Activated naive CD4-positive, alpha-beta T cell treated with anti-CD3 and anti-CD28 coated beads, Interleukin-2, amount 50 U/mL, for 24 hours (primary cell): ENCODE measurements at regions not wholly inside any gene's neighbourhood (a gene's known extent, or its start where the extent isn't known, plus 50 kb on each side); places are given as distances from the start of the nearest gene placed in this dataset.

Source experiments
- H3K27ac Mint-ChIP-seq: one replicate; pipeline ENCODE4 v1.8.0; 2021; ENCODE audit warnings: mild to moderate bottlenecking, mixed read lengths
- H3K27me3 Mint-ChIP-seq: one replicate; pipeline ENCODE4 v1.8.0; 2021; ENCODE audit warnings: mixed read lengths
- H3K36me3 Mint-ChIP-seq: one replicate; pipeline ENCODE4 v1.8.0; 2021; ENCODE audit warnings: mixed read lengths
- H3K4me1 Mint-ChIP-seq: one replicate; pipeline ENCODE4 v1.8.0; 2021; ENCODE audit warnings: mixed read lengths
- H3K4me3 Mint-ChIP-seq: one replicate; pipeline ENCODE4 v1.8.0; 2021; ENCODE audit warnings: mild to moderate bottlenecking, mixed read lengths
- H3K9me3 Mint-ChIP-seq: one replicate; pipeline ENCODE4 v1.8.0; 2021; ENCODE audit warnings: mixed read lengths

DNA sequence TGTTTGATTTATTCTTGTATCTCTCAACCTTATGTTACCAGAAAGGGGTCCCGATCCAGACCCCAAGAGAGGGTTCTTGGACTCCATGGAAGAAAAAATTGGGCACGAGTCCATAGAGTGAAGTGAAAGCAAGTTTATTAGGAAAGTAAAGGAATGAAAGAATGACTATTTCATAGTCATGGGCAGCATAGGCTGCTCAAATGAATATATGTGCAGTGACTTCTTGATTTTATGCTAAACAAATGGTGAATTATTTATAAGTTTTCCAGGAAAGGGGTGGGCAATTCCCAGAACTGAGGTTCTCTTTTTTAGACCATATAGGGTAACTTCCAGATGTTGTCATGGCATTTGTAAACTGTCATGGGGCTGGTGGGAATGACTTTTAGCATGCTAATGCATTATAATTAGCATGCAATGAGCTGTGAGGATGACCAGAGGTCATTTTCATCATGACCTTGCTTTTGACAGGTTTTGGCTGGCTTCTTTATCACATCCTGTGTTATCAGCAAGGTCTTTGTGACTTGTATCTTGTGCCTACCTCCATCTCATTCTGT lies 832.4 kb upstream of the CDH2 start:
- H3K27me3 Mint-ChIP-seq, result no peaks in the 10 kb centered on the region
- H3K9me3 Mint-ChIP-seq, result peaks cover 15% of the 10 kb centered on the region
- H3K27ac Mint-ChIP-seq, result no peak overlapping the region
- no peaks in the 10 kb centered on the region for H3K4me1 Mint-ChIP-seq
- H3K4me3 Mint-ChIP-seq, result no peak overlapping the region
- H3K36me3 Mint-ChIP-seq, result no peaks in the 10 kb centered on the region

GRCh38 chr18:29008809-29009208 lies 831.9 kb upstream of the CDH2 start:
- Mint-ChIP-seq H3K27me3 (no peaks in the 10 kb centered on the region), H3K4me3 (no peak overlapping the region), H3K9me3 (peaks cover 10% of the 10 kb centered on the region), H3K27ac (no peak overlapping the region), H3K36me3 (no peaks in the 10 kb centered on the region), H3K4me1 (no peaks in the 10 kb centered on the region)

- Mint-ChIP-seq H3K27me3 (no peaks in the 10 kb centered on the region), H3K36me3 (no peaks in the 10 kb centered on the region), H3K27ac (no peak overlapping the region), H3K9me3 (peaks cover 9% of the 10 kb centered on the region), H3K4me3 (no peak overlapping the region), H3K4me1 (no peaks in the 10 kb centered on the region)
Measured at GRCh38 chr18:29007986-29008654, 831.2 kb upstream of the CDH2 start.

- Mint-ChIP-seq H3K4me3 (no peak overlapping the region), H3K4me1 (no peaks in the 10 kb centered on the region), H3K27me3 (no peaks in the 10 kb centered on the region), H3K36me3 (no peaks in the 10 kb centered on the region), H3K27ac (no peak overlapping the region), H3K9me3 (peaks cover 9% of the 10 kb centered on the region)
Measured at GRCh38 chr18:29004921-29005320, 828.0 kb upstream of the CDH2 start.

DNA sequence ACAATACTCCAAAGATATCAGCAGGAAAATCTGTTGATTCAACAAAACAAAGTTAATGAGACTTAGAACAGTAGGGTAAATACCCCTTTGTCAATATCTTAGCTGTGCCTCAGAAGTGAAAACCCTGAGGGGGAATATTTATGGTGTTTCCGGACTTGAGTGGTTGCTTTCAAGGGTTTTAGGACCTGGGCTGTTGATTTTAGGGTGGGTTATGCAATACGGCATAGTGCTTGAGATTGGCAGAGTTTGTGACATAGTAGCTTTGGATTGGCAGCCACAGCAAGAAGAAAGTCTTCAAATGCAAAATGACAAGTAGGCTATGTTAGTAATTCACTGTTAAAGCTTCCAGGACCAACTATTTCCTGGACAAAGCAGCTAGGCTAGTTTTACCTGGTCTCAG lies 826.3 kb upstream of the CDH2 start:
- no peaks in the 10 kb centered on the region for H3K36me3 Mint-ChIP-seq
- H3K4me1 Mint-ChIP-seq, result no peaks in the 10 kb centered on the region
- no peak overlapping the region for H3K27ac Mint-ChIP-seq
- no peaks in the 10 kb centered on the region for H3K27me3 Mint-ChIP-seq
- H3K4me3 Mint-ChIP-seq, result no peak overlapping the region
- peaks cover 9% of the 10 kb centered on the region for H3K9me3 Mint-ChIP-seq

GRCh38 chr18:29002747-29003146 lies 825.8 kb upstream of the CDH2 start:
- Mint-ChIP-seq H3K4me1 (no peaks in the 10 kb centered on the region), H3K27ac (no peak overlapping the region), H3K9me3 (peaks cover 9% of the 10 kb centered on the region), H3K27me3 (no peaks in the 10 kb centered on the region), H3K36me3 (no peaks in the 10 kb centered on the region), H3K4me3 (no peak overlapping the region)

DNA sequence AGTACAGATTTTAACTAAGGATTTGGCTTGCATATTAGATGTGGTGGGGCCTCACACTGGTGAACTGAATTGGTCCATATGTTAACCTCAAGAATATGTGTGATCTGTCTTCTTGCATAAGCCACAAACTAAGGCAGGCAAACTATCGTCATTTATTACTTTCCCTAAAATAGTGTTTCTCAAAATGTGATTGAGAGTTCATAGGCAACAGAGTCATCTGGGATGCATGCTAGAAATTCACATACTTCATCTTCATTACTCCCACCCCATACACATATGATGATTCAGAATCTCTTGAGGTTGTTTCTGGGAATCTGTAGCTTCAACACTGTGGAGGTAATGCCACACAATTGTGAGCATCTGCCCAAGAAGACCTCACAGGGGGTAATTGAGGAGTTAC lies 822.8 kb upstream of the CDH2 start:
- no peaks in the 10 kb centered on the region for H3K27me3 Mint-ChIP-seq
- H3K36me3 Mint-ChIP-seq, result no peaks in the 10 kb centered on the region
- H3K4me3 Mint-ChIP-seq, result no peak overlapping the region
- no peak overlapping the region for H3K27ac Mint-ChIP-seq
- H3K9me3 Mint-ChIP-seq, result no peaks in the 10 kb centered on the region
- no peaks in the 10 kb centered on the region for H3K4me1 Mint-ChIP-seq

DNA sequence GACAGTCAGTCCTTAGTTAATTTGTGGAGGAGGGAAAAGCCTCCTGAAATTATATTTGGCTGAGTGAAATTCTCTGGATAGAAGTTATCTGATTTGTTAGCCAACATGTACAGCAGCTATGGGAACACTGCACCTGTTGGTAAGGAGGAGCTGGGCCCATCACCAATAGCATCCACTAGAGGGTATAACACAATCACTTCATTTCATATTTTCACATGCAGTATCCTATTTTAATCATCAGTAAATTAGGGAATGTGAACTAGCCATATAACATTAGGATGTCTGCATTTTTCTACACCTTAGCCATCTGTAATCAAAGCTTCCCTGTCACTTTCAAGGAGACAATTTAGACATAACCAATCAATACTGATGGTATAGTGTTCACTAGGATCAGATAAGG lies 818.4 kb upstream of the CDH2 start:
- Mint-ChIP-seq H3K9me3 (no peaks in the 10 kb centered on the region), H3K36me3 (no peaks in the 10 kb centered on the region), H3K27ac (no peak overlapping the region), H3K27me3 (no peaks in the 10 kb centered on the region), H3K4me1 (no peaks in the 10 kb centered on the region), H3K4me3 (no peak overlapping the region)

DNA sequence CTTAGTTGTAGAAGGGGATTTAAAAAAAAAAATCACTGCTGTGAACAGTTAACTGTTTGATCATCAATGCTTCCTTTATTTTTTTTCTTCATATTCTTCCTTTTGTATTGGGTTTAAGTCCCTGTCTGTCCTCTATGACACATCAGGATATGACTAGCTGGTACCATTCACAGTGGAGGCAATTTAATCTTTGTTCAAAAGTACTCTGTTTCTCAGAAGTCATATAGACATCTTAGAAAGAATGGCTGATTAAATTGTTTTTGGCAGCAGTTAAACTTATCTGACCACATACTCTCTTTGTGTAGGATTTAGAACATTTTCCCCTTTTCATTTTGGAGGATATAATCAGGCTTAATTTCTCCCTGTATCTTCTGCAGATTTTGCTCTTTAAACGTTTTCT lies 807.8 kb upstream of the CDH2 start:
- Mint-ChIP-seq H3K9me3 (no peaks in the 10 kb centered on the region), H3K4me3 (no peak overlapping the region), H3K36me3 (no peaks in the 10 kb centered on the region)

DNA sequence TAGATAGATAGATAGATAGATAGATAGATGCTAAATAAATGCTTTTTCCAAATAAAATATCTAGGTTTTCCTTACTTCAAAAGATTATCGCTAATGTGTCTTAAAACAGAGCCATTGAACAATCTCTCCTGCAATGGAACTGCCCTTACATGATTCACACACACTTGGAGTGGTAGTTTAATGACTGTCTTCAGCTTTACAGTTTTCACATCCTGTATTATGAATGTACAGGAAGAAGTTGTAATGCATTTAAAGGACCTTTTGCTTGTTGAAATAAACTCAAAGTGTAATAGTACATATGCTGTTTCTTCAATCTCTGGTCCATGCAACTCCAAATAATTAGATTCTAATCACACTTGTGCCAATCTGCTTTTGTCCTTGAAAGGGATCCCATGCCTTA lies 797.6 kb upstream of the CDH2 start:
- no peak overlapping the region for H3K27ac Mint-ChIP-seq
- H3K4me1 Mint-ChIP-seq, result no peaks in the 10 kb centered on the region
- no peaks in the 10 kb centered on the region for H3K27me3 Mint-ChIP-seq
- no peaks in the 10 kb centered on the region for H3K36me3 Mint-ChIP-seq
- peaks cover 12% of the 10 kb centered on the region for H3K9me3 Mint-ChIP-seq
- H3K4me3 Mint-ChIP-seq, result no peak overlapping the region

More for the DNA sequence above, 807.8 kb upstream of the CDH2 start:
- H3K4me1 Mint-ChIP-seq, result no peaks in the 10 kb centered on the region
- no peak overlapping the region for H3K27ac Mint-ChIP-seq
- no peaks in the 10 kb centered on the region for H3K27me3 Mint-ChIP-seq

DNA sequence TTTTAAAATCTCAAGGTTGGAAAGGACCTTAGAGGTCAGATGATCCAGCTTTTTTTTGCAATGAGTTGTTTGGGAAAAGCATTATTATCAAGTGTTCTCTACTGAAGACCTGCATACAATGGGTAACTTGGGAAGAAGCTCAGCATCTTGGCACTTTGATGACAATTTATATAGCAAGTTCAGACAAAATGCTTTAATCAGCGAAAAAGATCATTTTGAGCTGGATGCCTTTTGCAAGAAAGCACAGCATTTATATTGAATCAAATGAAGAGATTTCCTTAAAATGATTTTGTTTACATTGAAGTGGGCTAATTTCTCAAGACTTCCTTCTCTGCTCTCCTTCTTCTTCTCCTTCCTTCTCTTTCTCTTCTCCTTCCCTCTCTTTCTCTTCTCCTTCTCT lies 796.4 kb upstream of the CDH2 start:
- H3K27ac Mint-ChIP-seq, result no peak overlapping the region
- no peaks in the 10 kb centered on the region for H3K36me3 Mint-ChIP-seq
- no peak overlapping the region for H3K4me3 Mint-ChIP-seq
- no peaks in the 10 kb centered on the region for H3K4me1 Mint-ChIP-seq
- no peaks in the 10 kb centered on the region for H3K27me3 Mint-ChIP-seq
- H3K9me3 Mint-ChIP-seq, result peaks cover 12% of the 10 kb centered on the region

DNA sequence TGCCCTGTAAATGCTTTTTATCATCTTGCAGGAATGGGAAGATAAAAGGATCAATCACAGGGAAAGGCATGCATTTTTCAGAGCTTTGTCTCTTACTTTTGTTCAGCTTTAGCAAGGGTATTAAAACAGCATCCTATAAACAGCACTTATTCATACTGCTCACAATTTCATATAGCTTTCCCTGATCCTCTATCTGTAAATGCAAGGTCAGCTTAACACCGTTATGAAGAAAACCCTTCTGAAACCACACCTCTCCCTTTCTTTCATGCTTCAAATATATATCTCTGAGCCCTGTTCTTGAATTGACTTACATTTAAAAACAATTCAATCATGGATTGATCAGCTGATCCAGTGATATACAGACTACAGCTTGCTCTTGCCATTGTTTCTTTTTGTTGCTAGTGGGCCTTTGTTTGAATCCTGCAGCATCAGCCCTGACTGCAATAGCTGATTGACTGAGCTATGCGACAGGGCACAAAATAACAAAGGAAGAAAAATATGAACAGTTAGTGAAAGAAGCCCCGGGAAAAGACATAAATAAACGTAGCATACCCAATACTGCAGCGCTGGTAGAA lies 795.5 kb upstream of the CDH2 start:
- Mint-ChIP-seq H3K4me3 (no peak overlapping the region), H3K27me3 (no peaks in the 10 kb centered on the region), H3K4me1 (no peaks in the 10 kb centered on the region), H3K36me3 (no peaks in the 10 kb centered on the region), H3K27ac (no peak overlapping the region), H3K9me3 (peaks cover 12% of the 10 kb centered on the region)

DNA sequence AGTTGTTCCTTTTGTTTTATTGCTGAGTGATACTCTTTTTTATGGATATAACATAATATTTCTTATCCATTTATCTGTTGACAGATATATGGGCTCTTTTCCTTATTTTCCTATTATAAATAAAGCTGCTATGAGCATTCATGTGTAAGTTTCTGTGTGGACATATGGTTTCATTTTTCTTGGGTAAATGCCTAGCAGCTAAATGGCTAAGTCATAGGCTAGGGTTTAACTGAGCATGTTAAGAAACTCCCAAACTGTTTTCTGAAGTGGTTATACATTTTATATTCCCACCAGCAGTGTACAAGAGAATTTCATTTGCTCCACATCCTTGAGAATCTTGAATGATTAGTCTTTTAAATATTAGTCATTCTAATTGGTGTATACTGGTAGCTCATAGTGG lies 786.6 kb upstream of the CDH2 start:
- Mint-ChIP-seq H3K27me3 (no peaks in the 10 kb centered on the region), H3K4me3 (no peak overlapping the region)

GRCh38 chr18:28961669-28962228 lies 784.8 kb upstream of the CDH2 start:
- H3K9me3 Mint-ChIP-seq, result peaks cover 9% of the 10 kb centered on the region
- no peak overlapping the region for H3K27ac Mint-ChIP-seq
- H3K27me3 Mint-ChIP-seq, result no peaks in the 10 kb centered on the region
- H3K4me1 Mint-ChIP-seq, result no peaks in the 10 kb centered on the region
- no peaks in the 10 kb centered on the region for H3K36me3 Mint-ChIP-seq
- no peak overlapping the region for H3K4me3 Mint-ChIP-seq

More for the DNA sequence above, 786.6 kb upstream of the CDH2 start:
- H3K4me1 Mint-ChIP-seq, result no peaks in the 10 kb centered on the region
- H3K36me3 Mint-ChIP-seq, result no peaks in the 10 kb centered on the region
- no peak overlapping the region for H3K27ac Mint-ChIP-seq
- peaks cover 9% of the 10 kb centered on the region for H3K9me3 Mint-ChIP-seq

DNA sequence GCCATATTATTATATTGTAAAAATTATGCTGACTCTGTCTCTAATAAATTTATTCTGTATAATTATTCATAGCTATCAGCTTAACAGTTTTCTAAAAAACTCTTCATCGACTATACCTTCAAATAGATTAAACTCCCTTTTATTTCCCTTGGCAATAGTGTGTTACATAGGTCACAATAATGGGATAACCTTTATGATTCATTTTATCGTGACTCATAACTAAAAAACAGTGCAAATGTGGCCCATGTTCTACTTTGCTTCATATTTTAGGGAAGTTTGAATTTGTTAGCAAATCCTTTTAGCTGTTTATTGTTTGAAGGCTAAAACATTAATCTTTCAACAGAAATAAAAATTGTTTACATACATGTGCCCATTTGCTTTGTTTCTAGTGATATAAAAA lies 783.2 kb upstream of the CDH2 start:
- Mint-ChIP-seq H3K27ac (no peak overlapping the region), H3K4me3 (no peak overlapping the region), H3K9me3 (peaks cover 14% of the 10 kb centered on the region), H3K36me3 (no peaks in the 10 kb centered on the region), H3K27me3 (no peaks in the 10 kb centered on the region), H3K4me1 (no peaks in the 10 kb centered on the region)

DNA sequence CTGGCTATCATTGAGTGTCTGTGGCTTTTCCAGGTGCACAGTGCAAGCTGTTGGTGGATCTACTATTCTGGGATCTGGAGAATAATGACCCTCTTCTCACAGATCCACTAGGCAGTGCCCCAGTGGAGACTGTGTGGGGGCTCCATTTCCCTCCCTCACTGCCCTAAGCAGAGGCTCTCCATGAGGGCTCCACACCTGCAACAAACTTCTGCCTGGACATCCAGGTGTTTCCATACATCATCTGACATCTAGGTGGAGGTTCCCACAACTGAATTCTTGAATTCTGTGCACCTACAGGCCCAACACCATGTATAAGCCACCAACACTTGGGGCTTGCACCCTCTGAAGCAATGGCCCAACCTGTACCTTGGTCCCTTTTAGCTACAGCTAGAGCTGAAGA lies 775.4 kb upstream of the CDH2 start:
- Mint-ChIP-seq H3K4me1 (no peaks in the 10 kb centered on the region), H3K27ac (no peak overlapping the region), H3K4me3 (no peak overlapping the region), H3K9me3 (peaks cover 5% of the 10 kb centered on the region), H3K36me3 (no peaks in the 10 kb centered on the region), H3K27me3 (no peaks in the 10 kb centered on the region)
